Activated naive CD8-positive, alpha-beta T cell treated with anti-CD3 and anti-CD28 coated beads, Interleukin-2, amount 50 U/mL, for 24 hours (primary cell): ENCODE measurements at regions not wholly inside any gene's neighbourhood (a gene's known extent, or its start where the extent isn't known, plus 50 kb on each side); places are given as distances from the start of the nearest gene placed in this dataset.
A peak's percentile ranks its signal among the peaks of the same experiment; 100 is the strongest.
"Not testable (repeated sequence)": the region's sequence is repeated elsewhere in the genome, so short reads cannot be mapped to it uniquely, and the experiment has no call there.

Experiments used
- ATAC-seq: fragments of 150-1000 bp; cut with Tn5 transposase; one replicate; pipeline ENCODE4 v1.10.0; 2021
- DNase-seq: peaks from one replicate; pipeline ENCODE4 v3.0.0; 2021
- H3K27ac Mint-ChIP-seq: one replicate; pipeline ENCODE4 v1.8.0; 2021; ENCODE audit warnings: mild to moderate bottlenecking, mixed read lengths
- H3K27me3 Mint-ChIP-seq: one replicate; pipeline ENCODE4 v1.8.0; 2021; ENCODE audit warnings: mixed read lengths
- H3K36me3 Mint-ChIP-seq: one replicate; pipeline ENCODE4 v1.8.0; 2021; ENCODE audit warnings: low read depth, mixed read lengths
- H3K4me1 Mint-ChIP-seq: one replicate; pipeline ENCODE4 v1.8.0; 2021; ENCODE audit warnings: mixed read lengths
- H3K4me3 Mint-ChIP-seq: one replicate; pipeline ENCODE4 v1.8.0; 2021; ENCODE audit warnings: mild to moderate bottlenecking, moderate library complexity, mixed read lengths
- H3K9me3 Mint-ChIP-seq: one replicate; pipeline ENCODE4 v1.8.0; 2021; ENCODE audit warnings: mixed read lengths

- Mint-ChIP-seq H3K27ac (peak overlapping the region; percentile 24), H3K27me3 (no peaks in the 10 kb centered on the region), H3K4me3 (no peak overlapping the region), H3K36me3 (no peaks in the 10 kb centered on the region), H3K9me3 (no peaks in the 10 kb centered on the region), H3K4me1 (peaks cover 30% of the 10 kb centered on the region)
- ATAC-seq (no peak), DNase-seq (no peak)
Observed at GRCh38 chr4:26178854-26179253, 142.0 kb upstream of the RBPJ start.

GRCh38 chr4:26179316-26179760 lies 141.5 kb upstream of the RBPJ start:
- H3K27me3 Mint-ChIP-seq, result no peaks in the 10 kb centered on the region
- no peaks in the 10 kb centered on the region for H3K9me3 Mint-ChIP-seq
- H3K36me3 Mint-ChIP-seq, result no peaks in the 10 kb centered on the region
- H3K4me3 Mint-ChIP-seq, result no peak overlapping the region
- no peak for DNase-seq
- H3K4me1 Mint-ChIP-seq, result peaks cover 26% of the 10 kb centered on the region
- ATAC-seq, result no peak
- H3K27ac Mint-ChIP-seq, result peak overlapping the region; percentile 24

- ATAC-seq (no peak), DNase-seq (no peak)
- H3K27ac Mint-ChIP-seq, result peak overlapping the region; percentile 0
- H3K27me3 Mint-ChIP-seq, result no peaks in the 10 kb centered on the region
- no peak overlapping the region for H3K4me3 Mint-ChIP-seq
- H3K9me3 Mint-ChIP-seq, result no peaks in the 10 kb centered on the region
- peaks cover 9% of the 10 kb centered on the region for H3K4me1 Mint-ChIP-seq
- H3K36me3 Mint-ChIP-seq, result no peaks in the 10 kb centered on the region
Observed at GRCh38 chr4:26181616-26182015, 139.2 kb upstream of the RBPJ start.

- H3K36me3 Mint-ChIP-seq, result no peaks in the 10 kb centered on the region
- H3K27ac Mint-ChIP-seq, result no peak overlapping the region
- H3K4me3 Mint-ChIP-seq, result no peak overlapping the region
- H3K9me3 Mint-ChIP-seq, result no peaks in the 10 kb centered on the region
- DNase-seq, result no peak
- H3K27me3 Mint-ChIP-seq, result no peaks in the 10 kb centered on the region
- H3K4me1 Mint-ChIP-seq, result peaks cover 9% of the 10 kb centered on the region
- no peak for ATAC-seq
Observed at GRCh38 chr4:26183017-26183416, 137.8 kb upstream of the RBPJ start.

- Mint-ChIP-seq H3K4me1 (no peaks in the 10 kb centered on the region), H3K9me3 (no peaks in the 10 kb centered on the region), H3K27ac (no peak overlapping the region), H3K36me3 (no peaks in the 10 kb centered on the region), H3K4me3 (no peak overlapping the region), H3K27me3 (no peaks in the 10 kb centered on the region)
- DNase-seq (no peak), ATAC-seq (no peak)
Observed at GRCh38 chr4:26185436-26185835, 135.4 kb upstream of the RBPJ start.

GRCh38 chr4:26191353-26191752 lies 129.5 kb upstream of the RBPJ start:
- H3K4me3 Mint-ChIP-seq, result no peak overlapping the region
- no peaks in the 10 kb centered on the region for H3K36me3 Mint-ChIP-seq
- no peak for DNase-seq
- no peaks in the 10 kb centered on the region for H3K27me3 Mint-ChIP-seq
- ATAC-seq, result no peak
- H3K9me3 Mint-ChIP-seq, result no peaks in the 10 kb centered on the region
- peaks cover 44% of the 10 kb centered on the region for H3K4me1 Mint-ChIP-seq
- no peak overlapping the region for H3K27ac Mint-ChIP-seq

- no peaks in the 10 kb centered on the region for H3K27me3 Mint-ChIP-seq
- no peaks in the 10 kb centered on the region for H3K9me3 Mint-ChIP-seq
- H3K4me1 Mint-ChIP-seq, result peaks cover 62% of the 10 kb centered on the region
- ATAC-seq (peak; percentile 44), DNase-seq (no peak)
- H3K4me3 Mint-ChIP-seq, result peak overlapping the region; percentile 31
- H3K27ac Mint-ChIP-seq, result peak overlapping the region; percentile 87
- no peaks in the 10 kb centered on the region for H3K36me3 Mint-ChIP-seq
Observed at GRCh38 chr4:26192899-26193869, 127.6 kb upstream of the RBPJ start.

GRCh38 chr4:26194764-26195163 lies 126.0 kb upstream of the RBPJ start:
- no peaks in the 10 kb centered on the region for H3K9me3 Mint-ChIP-seq
- peaks cover 75% of the 10 kb centered on the region for H3K4me1 Mint-ChIP-seq
- no peak overlapping the region for H3K4me3 Mint-ChIP-seq
- H3K27ac Mint-ChIP-seq, result peak overlapping the region; percentile 30
- H3K27me3 Mint-ChIP-seq, result no peaks in the 10 kb centered on the region
- DNase-seq (no peak), ATAC-seq (no peak)
- H3K36me3 Mint-ChIP-seq, result no peaks in the 10 kb centered on the region

GRCh38 chr4:26196567-26196966 lies 124.2 kb upstream of the RBPJ start:
- DNase-seq (no peak), ATAC-seq (no peak)
- peak overlapping the region; percentile 87 for H3K27ac Mint-ChIP-seq
- no peak overlapping the region for H3K4me3 Mint-ChIP-seq
- H3K4me1 Mint-ChIP-seq, result peaks cover 82% of the 10 kb centered on the region
- H3K27me3 Mint-ChIP-seq, result no peaks in the 10 kb centered on the region
- H3K36me3 Mint-ChIP-seq, result no peaks in the 10 kb centered on the region
- H3K9me3 Mint-ChIP-seq, result no peaks in the 10 kb centered on the region

GRCh38 chr4:26197018-26197779 lies 123.6 kb upstream of the RBPJ start:
- ATAC-seq, result peak; percentile 90
- DNase-seq, result peak; percentile 67
- Mint-ChIP-seq H3K9me3 (no peaks in the 10 kb centered on the region), H3K27me3 (no peaks in the 10 kb centered on the region), H3K4me3 (peak overlapping the region; percentile 60), H3K36me3 (no peaks in the 10 kb centered on the region), H3K4me1 (peaks cover 82% of the 10 kb centered on the region), H3K27ac (peak overlapping the region; percentile 87)

GRCh38 chr4:26198931-26199330 lies 121.9 kb upstream of the RBPJ start:
- H3K9me3 Mint-ChIP-seq, ATAC-seq, H3K36me3 Mint-ChIP-seq, H3K27ac Mint-ChIP-seq, H3K4me3 Mint-ChIP-seq, DNase-seq, H3K27me3 Mint-ChIP-seq: not testable (repeated sequence)
- peaks cover 77% of the 10 kb centered on the region for H3K4me1 Mint-ChIP-seq

GRCh38 chr4:26199596-26199995 lies 121.2 kb upstream of the RBPJ start:
- peaks cover 77% of the 10 kb centered on the region for H3K4me1 Mint-ChIP-seq
- H3K9me3 Mint-ChIP-seq, result no peaks in the 10 kb centered on the region
- no peaks in the 10 kb centered on the region for H3K27me3 Mint-ChIP-seq
- H3K27ac Mint-ChIP-seq, result no peak overlapping the region
- peaks cover 3% of the 10 kb centered on the region for H3K36me3 Mint-ChIP-seq
- ATAC-seq (no peak), DNase-seq (no peak)
- H3K4me3 Mint-ChIP-seq, result no peak overlapping the region

- ATAC-seq (no peak), DNase-seq (no peak)
- peaks cover 3% of the 10 kb centered on the region for H3K36me3 Mint-ChIP-seq
- H3K4me3 Mint-ChIP-seq, result no peak overlapping the region
- H3K27me3 Mint-ChIP-seq, result no peaks in the 10 kb centered on the region
- H3K4me1 Mint-ChIP-seq, result peaks cover 64% of the 10 kb centered on the region
- no peak overlapping the region for H3K27ac Mint-ChIP-seq
- no peaks in the 10 kb centered on the region for H3K9me3 Mint-ChIP-seq
Observed at GRCh38 chr4:26201120-26201519, 119.7 kb upstream of the RBPJ start.

- ATAC-seq (peak; percentile 41), DNase-seq (no peak)
- Mint-ChIP-seq H3K36me3 (peaks cover 3% of the 10 kb centered on the region), H3K27ac (no peak overlapping the region), H3K4me3 (no peak overlapping the region), H3K4me1 (peaks cover 31% of the 10 kb centered on the region), H3K9me3 (no peaks in the 10 kb centered on the region), H3K27me3 (peaks cover 8% of the 10 kb centered on the region)
Observed at GRCh38 chr4:26204249-26204825, 116.5 kb upstream of the RBPJ start.
